K562 (cell line): ENCODE measurements at regions not wholly inside any gene's neighbourhood (a gene's known extent, or its start where the extent isn't known, plus 50 kb on each side); places are given as distances from the start of the nearest gene placed in this dataset.

Experiments used
- MAX ChIP-seq: sonication (generic); formaldehyde crosslinking; IDR thresholded peaks from 2 replicates; pipeline ENCODE4 v1.9.0; 2022; ENCODE audit warnings: mild to moderate bottlenecking, missing genetic modification reagents
- MTF1 ChIP-seq: fragments of 250-450 bp; sonication (Bioruptor Pico); IDR thresholded peaks from 2 replicates; pipeline ENCODE4 v1.9.0; 2021; ENCODE audit warnings: moderate library complexity, mild to moderate bottlenecking, inconsistent platforms, borderline replicate concordance
- MXD1 ChIP-seq: fragments of 250-450 bp; sonication (Bioruptor Pico); IDR thresholded peaks from 2 replicates; pipeline ENCODE4 v1.8.0; 2021; ENCODE audit warnings: borderline replicate concordance, mild to moderate bottlenecking, moderate library complexity; ENCODE audit not compliant: poor library complexity, severe bottlenecking
- POLR2A ChIP-seq: fragments of 450-650 bp; conservative IDR thresholded peaks from 2 replicates; pipeline ENCODE4 v1.6.1; 2016
- POLR2AphosphoS5 ChIP-seq: IDR thresholded peaks from 2 replicates; pipeline ENCODE4 v1.6.1; 2011; ENCODE audit warnings: mild to moderate bottlenecking, low read depth, low read length, moderate library complexity; ENCODE audit not compliant: control insufficient read depth, insufficient read depth
- ZNF76 ChIP-seq: fragments of 250-450 bp; sonication (Bioruptor Pico); IDR thresholded peaks from 2 replicates; pipeline ENCODE4 v1.4.0; 2020; ENCODE audit warnings: mild to moderate bottlenecking, moderate library complexity, borderline replicate concordance
- TF ChIP-seq, protein P1 (sequence below), 3 experiments: IDR thresholded peaks in 2 of 3; conservative IDR thresholded peaks in 1 of 3; 2 replicates each; pipeline ENCODE4 v1.5.1; 2011 to 2012; ENCODE audit warnings: low read length in 3 of 3, mild to moderate bottlenecking in 3 of 3, control low read depth in 2 of 3, improper control_type of control experiment in 1 of 3, inconsistent platforms in 1 of 3, low read depth in 1 of 3, mixed read lengths in 1 of 3, moderate library complexity in 1 of 3; ENCODE audit not compliant: insufficient read depth in 2 of 3

DNA sequence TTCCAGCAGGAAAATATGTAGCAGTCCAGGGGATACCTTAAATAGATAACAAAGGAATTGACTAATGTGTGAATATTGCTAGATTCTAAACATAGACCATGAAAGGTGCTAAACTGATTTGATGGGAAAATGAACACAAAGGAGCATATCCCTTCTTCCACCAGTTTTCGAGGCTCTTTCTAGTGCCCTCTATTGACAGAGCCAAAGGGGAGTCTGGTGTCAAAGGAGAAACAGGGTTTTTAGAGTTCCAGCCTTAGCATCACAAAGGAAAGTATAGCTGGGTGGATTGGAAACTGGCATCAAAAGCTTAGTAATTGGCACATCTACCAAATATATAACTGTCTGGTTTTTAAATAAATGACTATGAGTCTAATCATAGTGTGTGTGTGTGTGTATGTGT, 636.8 kb downstream of the ETV1 start:
- no peak for TF ChIP-seq MTF1 (CRISPR knock-in tag)
- no peak for TF ChIP-seq MAX
- no peak for TF ChIP-seq POLR2AphosphoS5
- no peak for TF ChIP-seq ZNF76 (CRISPR knock-in tag)
- TF ChIP-seq MXD1: no peak
- TF ChIP-seq, protein P1, sequence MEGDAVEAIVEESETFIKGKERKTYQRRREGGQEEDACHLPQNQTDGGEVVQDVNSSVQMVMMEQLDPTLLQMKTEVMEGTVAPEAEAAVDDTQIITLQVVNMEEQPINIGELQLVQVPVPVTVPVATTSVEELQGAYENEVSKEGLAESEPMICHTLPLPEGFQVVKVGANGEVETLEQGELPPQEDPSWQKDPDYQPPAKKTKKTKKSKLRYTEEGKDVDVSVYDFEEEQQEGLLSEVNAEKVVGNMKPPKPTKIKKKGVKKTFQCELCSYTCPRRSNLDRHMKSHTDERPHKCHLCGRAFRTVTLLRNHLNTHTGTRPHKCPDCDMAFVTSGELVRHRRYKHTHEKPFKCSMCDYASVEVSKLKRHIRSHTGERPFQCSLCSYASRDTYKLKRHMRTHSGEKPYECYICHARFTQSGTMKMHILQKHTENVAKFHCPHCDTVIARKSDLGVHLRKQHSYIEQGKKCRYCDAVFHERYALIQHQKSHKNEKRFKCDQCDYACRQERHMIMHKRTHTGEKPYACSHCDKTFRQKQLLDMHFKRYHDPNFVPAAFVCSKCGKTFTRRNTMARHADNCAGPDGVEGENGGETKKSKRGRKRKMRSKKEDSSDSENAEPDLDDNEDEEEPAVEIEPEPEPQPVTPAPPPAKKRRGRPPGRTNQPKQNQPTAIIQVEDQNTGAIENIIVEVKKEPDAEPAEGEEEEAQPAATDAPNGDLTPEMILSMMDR (IDR thresholded peaks at IDR 0.05 in 2 of 3, conservative IDR thresholded peaks at IDR 0.05 in 1 of 3; ENCODE audit: insufficient read depth in 2 of 3, low read depth in 1 of 3, low read length in 3 of 3): no peak
- no peak for TF ChIP-seq POLR2A
